GM19239 (cell line): ENCODE measurements at regions not wholly inside any gene's neighbourhood (a gene's known extent, or its start where the extent isn't known, plus 50 kb on each side); places are given as distances from the start of the nearest gene placed in this dataset.

Experiments used
- DNase-seq: peaks from one replicate; pipeline ENCODE4 v3.0.0; 2011; ENCODE audit warnings: low spot score; ENCODE audit not compliant: insufficient read length
- FAIRE-seq: peaks from 2 replicates; lab custom pipeline; 2011; peaks lifted over from hg19 to GRCh38; lab: Jason Lieb, UNC

DNA sequence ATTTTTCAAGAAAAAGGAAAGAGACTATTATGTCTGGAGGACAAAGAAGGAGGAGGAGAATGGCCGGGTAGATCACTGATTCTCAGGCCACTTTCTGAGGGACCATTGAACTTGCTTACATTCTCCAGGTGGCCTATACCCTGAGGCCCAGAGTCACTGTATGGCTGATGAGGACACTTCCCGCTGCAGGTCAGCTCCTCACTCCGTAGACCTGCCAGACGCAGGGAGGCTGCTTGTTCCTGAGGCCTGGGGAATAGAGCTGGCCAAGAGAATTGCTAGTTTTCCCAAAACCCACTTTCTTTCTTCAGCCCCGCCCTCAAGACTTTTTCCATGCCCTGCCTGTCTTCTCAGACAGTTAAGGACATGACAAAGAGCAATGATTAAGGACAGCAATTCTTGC, 510.5 kb upstream of the TBX3 start:
- no peak for DNase-seq
- FAIRE-seq = no peak

- DNase-seq (no peak), FAIRE-seq (no peak)
Observed at GRCh38 chr12:115191342-115191741, 507.4 kb upstream of the TBX3 start.

DNA sequence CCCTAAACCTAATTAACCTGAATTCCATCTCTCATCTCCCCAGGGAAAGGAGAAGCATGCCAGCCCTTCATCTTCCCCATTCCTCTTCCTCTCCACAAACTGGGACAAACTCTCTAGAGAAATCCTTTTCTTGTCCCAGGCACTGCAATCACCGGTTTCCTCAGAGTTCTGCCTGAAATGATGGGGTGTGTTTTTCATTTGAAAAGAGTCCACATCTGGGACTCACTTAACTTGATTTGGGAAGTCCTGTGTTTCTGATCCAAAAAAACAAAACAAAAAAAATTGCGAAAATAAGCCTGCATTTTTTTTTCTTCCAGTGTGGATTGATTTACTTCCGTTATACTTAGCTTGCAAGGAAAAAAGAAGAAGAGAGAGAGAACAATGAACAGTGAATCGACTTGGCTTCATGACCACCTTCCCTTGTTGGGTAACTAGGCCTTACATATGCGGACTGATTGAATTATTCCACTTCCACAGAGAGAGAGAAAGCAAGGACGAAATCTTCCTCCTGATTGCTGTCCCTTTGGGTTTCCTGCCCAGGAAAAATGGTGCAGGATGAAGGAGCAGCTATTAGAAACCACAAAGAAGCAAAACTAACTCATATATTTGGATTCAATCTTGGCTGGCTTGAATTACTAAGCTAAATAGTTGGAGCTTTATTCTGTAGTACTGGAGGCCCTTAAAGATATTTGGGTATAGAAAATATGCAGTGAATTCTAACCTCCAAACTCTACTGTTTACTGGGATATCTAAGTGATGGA, 506.2 kb upstream of the TBX3 start:
- DNase-seq (no peak), FAIRE-seq (no peak)

DNA sequence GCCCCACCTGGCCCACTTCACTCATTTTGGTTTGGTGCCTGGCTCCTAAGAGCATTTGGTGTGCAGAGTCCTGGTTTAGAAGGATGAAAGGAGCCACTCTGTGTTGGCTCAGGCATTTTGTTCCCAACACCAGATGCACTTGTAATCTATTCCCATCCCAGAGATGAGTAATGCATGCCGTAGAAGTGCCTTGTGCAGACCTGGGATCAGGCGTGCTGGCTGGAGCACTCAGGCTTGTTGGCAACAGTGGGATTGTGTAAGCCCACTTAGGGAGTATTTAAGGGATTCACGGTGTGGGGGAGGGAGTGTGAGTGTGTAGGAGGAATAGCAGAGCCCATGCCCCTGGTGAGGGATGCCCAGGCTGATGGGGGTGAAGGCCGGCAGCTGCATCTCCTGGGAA, 501.5 kb upstream of the TBX3 start:
- no peak for FAIRE-seq
- no peak for DNase-seq

- FAIRE-seq = no peak
- no peak for DNase-seq
Observed at GRCh38 chr12:115183752-115184151, 499.8 kb upstream of the TBX3 start.

DNA sequence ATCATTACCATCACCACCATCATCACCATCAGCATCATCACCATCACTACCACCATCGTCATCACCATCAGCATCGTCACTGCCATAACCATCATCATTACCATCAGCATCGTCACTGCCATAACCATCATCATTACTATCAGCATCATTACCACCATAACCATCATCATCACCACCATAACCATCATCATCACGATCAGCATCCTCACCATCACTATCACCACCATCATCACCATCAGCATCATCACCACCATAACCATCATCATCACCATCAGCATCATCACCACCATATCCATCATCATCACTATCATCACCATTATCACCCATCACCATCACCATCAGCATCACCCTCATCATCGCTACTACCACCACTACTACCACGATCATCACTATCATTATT, 493.9 kb upstream of the TBX3 start:
- FAIRE-seq (no peak), DNase-seq (no peak)

DNA sequence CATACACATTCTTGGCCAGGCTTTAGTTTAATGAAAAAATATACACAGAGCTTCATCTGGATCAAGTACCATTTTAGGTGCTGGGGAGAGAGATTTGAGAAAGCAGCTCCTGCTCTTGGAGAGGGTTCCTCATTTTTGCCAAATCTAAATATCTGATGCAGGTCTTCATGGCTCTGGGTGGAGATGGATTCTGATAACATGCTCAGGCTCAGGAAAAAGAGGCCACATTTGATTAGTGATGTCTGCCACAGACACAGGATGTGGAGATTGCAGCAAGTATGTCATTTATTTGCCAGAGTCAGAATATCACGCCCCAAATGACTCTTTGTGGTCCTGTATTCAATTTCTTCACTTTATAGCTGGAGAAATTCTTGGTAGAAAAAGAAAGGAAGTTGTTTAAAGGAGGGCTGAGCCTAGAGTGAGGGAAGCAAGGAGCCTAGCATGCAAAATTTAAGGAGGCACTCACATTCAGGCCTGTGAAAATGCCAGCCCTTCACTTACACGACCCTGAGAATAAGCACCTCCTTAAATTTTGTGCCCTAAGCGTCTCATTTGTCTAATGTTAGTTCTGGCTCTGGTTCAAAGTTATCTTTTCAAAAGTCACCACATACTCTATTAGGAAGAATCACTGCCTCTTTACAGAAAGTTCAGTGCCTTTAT, 492.9 kb upstream of the TBX3 start:
- no peak for FAIRE-seq

DNA sequence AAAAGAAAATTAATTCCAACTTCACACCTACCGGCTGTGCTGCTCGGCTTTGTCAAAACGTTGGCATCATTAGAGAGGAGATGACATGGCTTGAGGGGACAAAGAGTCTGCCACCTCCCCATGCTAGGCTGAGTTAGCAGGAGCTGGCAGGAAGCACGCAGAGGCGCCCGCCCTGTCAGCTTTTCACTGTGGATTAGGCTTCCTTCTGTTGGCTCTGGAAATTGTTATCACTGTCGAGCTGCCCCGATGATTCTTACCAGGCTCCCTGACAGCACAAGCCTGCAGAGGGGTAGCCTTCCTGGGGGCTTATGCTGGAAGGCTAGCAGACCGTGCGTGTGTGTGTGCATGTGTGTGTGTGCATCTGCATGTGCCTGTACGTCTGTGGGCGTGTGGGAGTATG, 490.9 kb upstream of the TBX3 start:
- no peak for FAIRE-seq
- no peak for DNase-seq

More for the DNA sequence above, 492.9 kb upstream of the TBX3 start:
- no peak for DNase-seq

- DNase-seq (no peak), FAIRE-seq (no peak)
Observed at GRCh38 chr12:115172521-115172920, 488.5 kb upstream of the TBX3 start.

- no peak for FAIRE-seq
- no peak for DNase-seq
Observed at GRCh38 chr12:115169981-115170380, 486.0 kb upstream of the TBX3 start.

DNA sequence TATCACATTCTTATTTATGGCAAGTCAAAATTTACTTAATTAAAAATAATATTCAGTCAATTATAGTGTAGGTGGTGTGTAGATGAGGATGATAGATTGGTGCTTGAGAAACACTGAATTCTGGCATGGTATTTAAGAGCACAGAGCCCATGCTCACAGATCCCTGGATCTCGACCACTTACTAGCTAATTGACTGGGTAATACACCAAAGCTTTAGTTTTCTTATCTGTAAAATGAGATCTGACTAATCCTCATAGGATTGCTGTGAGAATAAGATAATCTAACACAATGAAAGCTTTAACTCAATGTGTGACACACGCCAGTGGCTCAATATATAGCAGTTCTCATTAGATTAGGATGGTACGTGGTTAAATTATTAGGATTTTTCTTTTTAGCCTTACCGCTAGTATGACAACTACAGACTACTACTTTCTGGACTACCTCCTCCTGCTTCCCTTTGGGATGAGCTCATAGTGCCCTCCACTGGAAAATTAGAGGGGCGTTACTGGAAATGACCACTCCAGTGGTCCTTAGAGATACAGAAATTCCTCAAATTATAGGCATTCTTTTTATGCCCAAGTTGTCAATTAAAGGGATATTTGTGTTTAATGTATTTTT, 482.8 kb upstream of the TBX3 start:
- DNase-seq (no peak), FAIRE-seq (no peak)

- DNase-seq (no peak), FAIRE-seq (no peak)
Observed at GRCh38 chr12:115163710-115164109, 479.7 kb upstream of the TBX3 start.

- FAIRE-seq (no peak), DNase-seq (no peak)
Observed at GRCh38 chr12:115160271-115161128, 476.5 kb upstream of the TBX3 start.

DNA sequence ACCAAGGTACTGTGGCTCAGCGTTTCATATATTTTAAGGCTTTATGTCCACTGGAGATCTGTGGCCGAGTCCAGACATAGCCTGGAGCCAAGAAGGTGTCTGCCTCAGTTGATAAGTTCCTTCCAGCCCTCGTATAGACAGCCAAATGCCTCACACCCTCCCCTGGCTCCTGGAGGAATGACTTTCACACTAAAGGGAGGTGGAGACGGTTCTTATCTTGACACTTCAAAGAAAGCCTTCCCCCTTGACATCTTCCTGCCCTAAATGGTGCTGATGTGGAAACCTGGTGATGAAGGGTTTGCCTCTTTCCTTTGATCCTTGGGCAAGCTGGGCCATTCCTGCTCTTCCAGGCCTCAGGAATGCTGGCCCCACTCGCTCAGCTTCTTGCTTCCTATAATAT, 474.8 kb upstream of the TBX3 start:
- FAIRE-seq (no peak), DNase-seq (no peak)

DNA sequence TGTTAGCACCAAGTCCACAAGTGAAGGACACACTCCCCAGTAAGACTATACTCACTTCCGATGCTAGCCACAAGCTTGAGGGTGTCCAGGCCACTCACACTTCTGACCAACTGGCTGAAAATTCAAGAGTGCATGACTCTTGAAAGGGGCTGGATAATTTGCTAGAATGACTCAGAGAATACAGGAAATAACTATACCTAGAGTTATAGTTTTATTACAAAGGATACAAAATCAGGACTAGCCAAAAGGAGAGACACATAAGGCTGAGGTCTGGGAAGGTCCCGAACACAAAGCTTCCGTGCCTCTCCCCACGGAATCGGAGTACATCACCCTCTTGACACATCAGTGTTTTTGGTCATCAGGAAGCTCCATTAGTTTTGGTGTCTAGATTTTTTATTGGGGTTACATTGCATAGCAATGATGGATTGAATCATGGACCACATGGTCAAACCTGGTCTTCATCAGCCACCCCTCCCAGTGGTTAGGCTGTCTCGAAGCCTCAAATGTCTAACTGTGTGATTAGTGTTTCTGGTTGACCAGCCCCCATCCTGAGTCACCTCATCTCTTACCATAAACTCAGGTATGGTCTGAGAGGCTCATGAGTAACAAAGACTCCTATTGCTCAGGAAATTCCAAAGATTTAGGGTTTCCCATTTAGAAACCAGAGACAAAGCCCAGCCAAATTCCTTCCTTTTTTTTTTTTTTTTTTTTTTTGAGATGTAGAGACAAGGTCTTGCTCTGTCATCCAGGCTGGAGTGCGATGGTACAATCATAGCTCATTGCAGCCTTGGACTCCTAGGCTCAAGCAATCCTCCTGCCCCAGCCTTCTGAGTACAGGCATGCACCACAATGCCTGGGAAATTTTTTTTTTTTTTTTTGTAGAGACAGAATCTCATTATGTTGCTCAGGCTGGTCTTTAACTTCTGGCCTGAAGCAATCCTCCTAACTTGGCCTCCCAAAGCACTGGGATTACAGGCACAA, 472.0 kb upstream of the TBX3 start:
- DNase-seq = no peak
- FAIRE-seq = no peak

DNA sequence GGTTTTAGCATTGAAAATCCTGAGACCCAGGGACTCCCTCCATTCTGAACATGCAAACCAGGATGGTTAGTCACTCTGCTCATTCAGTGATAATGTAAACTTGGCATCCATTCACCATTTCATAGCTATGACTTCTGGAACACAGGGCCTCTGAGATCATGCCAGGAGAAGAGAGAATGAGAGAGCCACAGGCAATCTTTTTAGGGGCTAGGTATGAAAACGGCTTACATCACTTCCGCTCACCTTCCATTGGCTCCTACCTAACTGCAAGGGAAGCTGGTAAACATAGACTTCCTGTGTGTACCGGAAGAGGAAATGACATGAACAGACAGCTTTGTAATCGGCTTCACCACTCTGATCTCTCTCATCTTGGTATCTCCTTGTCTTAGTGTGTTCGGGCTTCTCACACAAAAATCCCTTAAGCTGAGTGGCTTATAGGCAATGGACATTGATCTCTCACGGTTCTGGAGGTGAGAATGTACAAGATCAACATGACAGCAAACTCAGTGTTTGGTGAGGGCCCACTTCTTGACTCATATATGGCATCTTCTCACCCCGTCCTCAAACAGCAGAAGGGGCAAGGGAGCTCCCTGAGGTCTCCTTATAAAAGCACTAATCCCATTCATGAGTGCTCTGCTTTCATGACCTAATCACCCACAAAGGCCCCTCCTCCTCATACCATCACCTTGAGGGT, 465.9 kb upstream of the TBX3 start:
- FAIRE-seq (no peak), DNase-seq (no peak)

DNA sequence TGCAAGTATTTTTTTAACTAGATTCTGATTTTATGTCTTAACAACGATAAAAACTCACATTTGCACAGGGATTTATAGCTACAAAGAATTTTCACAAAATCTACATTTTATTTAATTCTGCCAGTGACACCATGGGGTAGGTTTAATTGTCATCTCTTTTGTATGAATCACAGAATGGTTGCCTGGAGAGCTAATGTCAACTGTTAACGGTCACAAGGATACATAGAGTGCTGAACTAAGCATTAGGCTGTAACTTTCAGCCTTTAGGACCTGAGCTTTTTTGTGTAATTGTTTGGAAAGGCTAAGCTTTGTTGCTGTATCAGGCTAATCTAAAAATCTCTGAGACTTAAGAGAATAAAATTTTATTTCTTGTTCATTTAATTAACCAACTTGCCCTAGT, 465.3 kb upstream of the TBX3 start:
- DNase-seq (no peak), FAIRE-seq (no peak)

- no peak for DNase-seq
- FAIRE-seq = no peak
Observed at GRCh38 chr12:115147916-115148315, 463.9 kb upstream of the TBX3 start.

- no peak for FAIRE-seq
Observed at GRCh38 chr12:115146453-115146852, 462.5 kb upstream of the TBX3 start.

More at GRCh38 chr12:115146453-115146852, 462.5 kb upstream of the TBX3 start:
- no peak for DNase-seq
